HepG2 (cell line): ENCODE measurements at regions not wholly inside any gene's neighbourhood (a gene's known extent, or its start where the extent isn't known, plus 50 kb on each side); places are given as distances from the start of the nearest gene placed in this dataset.
"Not testable (repeated sequence)": the region's sequence is repeated elsewhere in the genome, so short reads cannot be mapped to it uniquely, and the experiment has no call there.

ENCODE experiments used
- ATAC-seq: fragments of 200-7000 bp; cut with Tn5 transposase; 3 replicates; pipeline ENCODE4 v1.9.1; 2020; ENCODE audit warnings: mild to moderate bottlenecking, moderate library complexity
- BruUV-seq: library from RNA; stranded (reverse); fragments of 400-500 nt; replicated peaks from 2 replicates; lab custom pipeline; 2021; lab: Mats Ljungman, UMichigan
- CTCF ChIA-PET: fragments of 300-600 bp; formaldehyde crosslinking; extraction: SDS; loops from one replicate; lab custom pipeline; 2021; ENCODE audit warnings: low total read pairs, inconsistent platforms, low intra/inter-chr PET ratio; lab: Yijun Ruan, JAX
- POLR2A ChIA-PET: fragments of 350-600 bp; sonication (Branson Sonifier 250); formaldehyde crosslinking; loops from one replicate; lab custom pipeline; 2020; ENCODE audit warnings: antibody characterized with exemption, inconsistent platforms; lab: Yijun Ruan, JAX
- DNase-seq: peaks from one replicate; pipeline ENCODE4 v3.0.0-alpha.2; 2015; ENCODE audit warnings: low spot score
- FAIRE-seq: peaks from 3 replicates; lab custom pipeline; 2011; peaks lifted over from hg19 to GRCh38; lab: Jason Lieb, UNC
- H2AFZ ChIP-seq: one replicate; pipeline ENCODE4 v1.6.1; 2011; ENCODE audit warnings: low read length, inconsistent platforms
- H3K27ac ChIP-seq: fragments of 300-600 bp; 3 replicates; pipeline ENCODE4 v1.8.0; 2011; ENCODE audit warnings: mixed run types, mild to moderate bottlenecking, mixed read lengths, low read length, inconsistent platforms; ENCODE audit not compliant: insufficient read depth; ENCODE audit errors: extremely low read length
- H3K27me3 ChIP-seq, 2 experiments: fragments of 200-600 bp in 1 of 2; 2 replicates in 1 of 2; 3 replicates in 1 of 2; pipeline versions ENCODE4 v1.6.0 to v1.8.0; 2011; ENCODE audit warnings: low read length in 2 of 2, mild to moderate bottlenecking in 2 of 2, moderate library complexity in 2 of 2, inconsistent platforms in 1 of 2; ENCODE audit not compliant: insufficient read depth in 2 of 2, control insufficient read depth in 1 of 2
- H3K36me3 ChIP-seq, 2 experiments: fragments of 200-600 bp in 1 of 2; replicated peaks in 1 of 2; 2 replicates in 1 of 2; 3 replicates in 1 of 2; pipeline versions ENCODE4 v1.5.1 to v1.8.0; 2011; ENCODE audit warnings: low read length in 2 of 2, inconsistent platforms in 1 of 2; ENCODE audit not compliant: insufficient read depth in 2 of 2, control insufficient read depth in 1 of 2
- H3K4me1 ChIP-seq: 2 replicates; pipeline ENCODE4 v1.5.1; 2012; ENCODE audit warnings: low read length, inconsistent platforms; ENCODE audit not compliant: insufficient read depth
- H3K4me2 ChIP-seq: 2 replicates; pipeline ENCODE4 v1.6.0; 2011; ENCODE audit warnings: low read depth, low read length, inconsistent platforms
- H3K4me3 ChIP-seq, 3 experiments: fragments of 200-600 bp in 1 of 3; sonication (generic), shearing (Covaris generic) in 1 of 3; replicated peaks in 1 of 3; 2 replicates each; pipeline ENCODE4 v1.5.1; 2011 to 2016; ENCODE audit warnings: low read length in 3 of 3, inconsistent platforms in 2 of 3, low read depth in 2 of 3, mild to moderate bottlenecking in 2 of 3, control low read depth in 1 of 3, mixed read lengths in 1 of 3; ENCODE audit not compliant: insufficient read depth in 1 of 3
- H3K79me2 ChIP-seq: one replicate; pipeline ENCODE4 v1.6.1; 2011; ENCODE audit warnings: low read length, inconsistent platforms; ENCODE audit not compliant: insufficient read depth
- H3K9ac ChIP-seq: 2 replicates; pipeline ENCODE4 v1.6.0; 2011; ENCODE audit warnings: mild to moderate bottlenecking, low read depth, low read length, inconsistent platforms; ENCODE audit not compliant: insufficient read depth
- H3K9me3 ChIP-seq: 2 replicates; pipeline ENCODE4 v1.5.1; 2012; ENCODE audit warnings: mild to moderate bottlenecking, low read length
- H4K20me1 ChIP-seq: 2 replicates; pipeline ENCODE4 v1.6.0; 2011; ENCODE audit warnings: inconsistent platforms, mild to moderate bottlenecking, low read length, moderate library complexity; ENCODE audit not compliant: insufficient read depth
- CTCF ChIP-seq: sonication (generic); formaldehyde crosslinking; IDR thresholded peaks from 2 replicates; pipeline ENCODE4 v1.5.0; 2020; ENCODE audit warnings: mild to moderate bottlenecking, missing genetic modification reagents, moderate library complexity
- STAG1 ChIP-seq: sonication (generic); formaldehyde crosslinking; IDR thresholded peaks from 2 replicates; pipeline ENCODE4 v1.4.0; 2020; ENCODE audit warnings: missing genetic modification reagents
- WGBS: methylation state at CpG from one replicate; pipeline ENCODE4 v1.1.6; 2017; ENCODE audit warnings: low lambda C conversion rate; 5-methylcytosine and 5-hydroxymethylcytosine counted together
- in situ Hi-C: cut with HindIII; loops from 2 replicates; pipeline ENCODE4 v1.10.0; 2017; ENCODE audit warnings: low pct_unique_long_range_greater_than_20kb; ENCODE audit not compliant: extremely low pct_ligation_motif_present
- intact Hi-C: fragments of 100-400 bp; cut with micrococcal nuclease; formaldehyde crosslinking; loops from one replicate; pipeline ENCODE4 v1.10.0; 2022; ENCODE audit not compliant: unreplicated experiment

- in situ Hi-C loops, H3K9ac ChIP-seq, H4K20me1 ChIP-seq, intact Hi-C loops, H3K4me3 ChIP-seq, H3K79me2 ChIP-seq, FAIRE-seq, BruUV-seq, H3K9me3 ChIP-seq, H2AFZ ChIP-seq, H3K27ac ChIP-seq, H3K27me3 ChIP-seq, CTCF ChIA-PET, H3K4me1 ChIP-seq, POLR2A ChIA-PET, H3K4me2 ChIP-seq, H3K36me3 ChIP-seq: not testable (repeated sequence)
- WGBS, result 1% methylated on average over 7 of the region's 7 CpGs
- peak; percentile 1 for DNase-seq
- TF ChIP-seq STAG1 (CRISPR knock-in tag) (peak; percentile 52), CTCF (CRISPR knock-in tag) (peak; percentile 50)
- ATAC-seq, result peak; percentile 67
Observed at GRCh38 chrY:11834197-11834596, 866.8 kb upstream of the USP9Y start.
